Vagina (tissue), 2 donors: ENCODE measurements at regions not wholly inside any gene's neighbourhood (a gene's known extent, or its start where the extent isn't known, plus 50 kb on each side); places are given as distances from the start of the nearest gene placed in this dataset.

Experiments
- CTCF ChIP-seq, 3 experiments: fragments of 450-650 bp in 2 of 3; fragments of 200-600 bp in 1 of 3; sonication (generic) in 1 of 3; IDR thresholded peaks; one replicate each; pipeline ENCODE4 v1.5.1; 2017 to 2019; ENCODE audit warnings: antibody characterized with exemption in 3 of 3, mild to moderate bottlenecking in 2 of 3, moderate library complexity in 2 of 3
- POLR2A ChIP-seq, 2 donors: fragments of 450-650 bp; IDR thresholded peaks; one replicate each; pipeline ENCODE4 v1.6.1; 2017; ENCODE audit warnings: antibody characterized with exemption in 2 of 2, mild to moderate bottlenecking in 2 of 2, moderate library complexity in 2 of 2
- POLR2AphosphoS5 ChIP-seq, 2 donors: sonication (generic); formaldehyde crosslinking; IDR thresholded peaks; one replicate each; pipeline ENCODE4 v1.9.0; 2017; ENCODE audit warnings: antibody characterized with exemption in 2 of 2, mild to moderate bottlenecking in 2 of 2, low read depth in 1 of 2; ENCODE audit not compliant: insufficient read depth in 1 of 2

GRCh38 chr18:29512761-29513160 lies 1335.8 kb upstream of the CDH2 start:
- TF ChIP-seq POLR2AphosphoS5 (IDR thresholded peaks at IDR 0.05; ENCODE audit: insufficient read depth in 1 of 2, low read depth in 1 of 2) (no peak), CTCF (IDR thresholded peaks at IDR 0.05) (no peak), POLR2A (IDR thresholded peaks at IDR 0.05) (no peak)
